Vagina (tissue), 2 donors: ENCODE measurements at regions not wholly inside any gene's neighbourhood (a gene's known extent, or its start where the extent isn't known, plus 50 kb on each side); places are given as distances from the start of the nearest gene placed in this dataset.

Experiments used
- POLR2A ChIP-seq, 2 donors: fragments of 450-650 bp; IDR thresholded peaks; one replicate each; pipeline ENCODE4 v1.6.1; 2017; ENCODE audit warnings: antibody characterized with exemption in 2 of 2, mild to moderate bottlenecking in 2 of 2, moderate library complexity in 2 of 2
- POLR2AphosphoS5 ChIP-seq, 2 donors: sonication (generic); formaldehyde crosslinking; IDR thresholded peaks; one replicate each; pipeline ENCODE4 v1.9.0; 2017; ENCODE audit warnings: antibody characterized with exemption in 2 of 2, mild to moderate bottlenecking in 2 of 2, low read depth in 1 of 2; ENCODE audit not compliant: insufficient read depth in 1 of 2
- TF ChIP-seq, protein P1 (sequence below), 3 experiments: fragments of 450-650 bp in 2 of 3; fragments of 200-600 bp in 1 of 3; sonication (generic) in 1 of 3; IDR thresholded peaks; one replicate each; pipeline ENCODE4 v1.5.1; 2017 to 2019; ENCODE audit warnings: antibody characterized with exemption in 3 of 3, mild to moderate bottlenecking in 2 of 3, moderate library complexity in 2 of 3

DNA sequence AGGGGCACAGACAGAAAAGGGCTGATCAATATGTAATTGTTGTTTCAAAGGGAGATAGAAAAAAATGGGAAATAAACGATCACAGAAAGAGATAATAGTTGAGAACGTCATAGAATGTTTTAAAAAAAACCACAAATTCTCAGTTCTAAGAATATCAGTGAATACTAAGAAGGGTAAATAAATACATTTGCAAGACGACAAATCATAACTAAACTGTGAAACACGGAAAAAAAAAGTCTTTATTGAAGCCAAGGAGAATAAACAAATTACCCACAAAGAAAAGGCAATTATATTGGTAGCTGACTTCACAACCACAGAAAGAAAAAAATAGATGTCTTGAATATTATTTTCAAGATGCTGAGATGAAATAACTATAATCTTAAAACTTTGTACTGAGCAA, 305.2 kb upstream of the STEAP1 start:
- TF ChIP-seq, protein P1, sequence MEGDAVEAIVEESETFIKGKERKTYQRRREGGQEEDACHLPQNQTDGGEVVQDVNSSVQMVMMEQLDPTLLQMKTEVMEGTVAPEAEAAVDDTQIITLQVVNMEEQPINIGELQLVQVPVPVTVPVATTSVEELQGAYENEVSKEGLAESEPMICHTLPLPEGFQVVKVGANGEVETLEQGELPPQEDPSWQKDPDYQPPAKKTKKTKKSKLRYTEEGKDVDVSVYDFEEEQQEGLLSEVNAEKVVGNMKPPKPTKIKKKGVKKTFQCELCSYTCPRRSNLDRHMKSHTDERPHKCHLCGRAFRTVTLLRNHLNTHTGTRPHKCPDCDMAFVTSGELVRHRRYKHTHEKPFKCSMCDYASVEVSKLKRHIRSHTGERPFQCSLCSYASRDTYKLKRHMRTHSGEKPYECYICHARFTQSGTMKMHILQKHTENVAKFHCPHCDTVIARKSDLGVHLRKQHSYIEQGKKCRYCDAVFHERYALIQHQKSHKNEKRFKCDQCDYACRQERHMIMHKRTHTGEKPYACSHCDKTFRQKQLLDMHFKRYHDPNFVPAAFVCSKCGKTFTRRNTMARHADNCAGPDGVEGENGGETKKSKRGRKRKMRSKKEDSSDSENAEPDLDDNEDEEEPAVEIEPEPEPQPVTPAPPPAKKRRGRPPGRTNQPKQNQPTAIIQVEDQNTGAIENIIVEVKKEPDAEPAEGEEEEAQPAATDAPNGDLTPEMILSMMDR (IDR thresholded peaks at IDR 0.05): no peak
- TF ChIP-seq POLR2A (IDR thresholded peaks at IDR 0.05) (no peak), POLR2AphosphoS5 (IDR thresholded peaks at IDR 0.05; ENCODE audit: insufficient read depth in 1 of 2, low read depth in 1 of 2) (no peak)
